Neural crest cell (in vitro differentiated cells): ENCODE measurements at regions not wholly inside any gene's neighbourhood (a gene's known extent, or its start where the extent isn't known, plus 50 kb on each side); places are given as distances from the start of the nearest gene placed in this dataset.

Source experiments
- DNase-seq: peaks from one replicate; pipeline ENCODE4 v3.0.0; 2021; ENCODE audit warnings: low read depth, mixed read lengths, low spot score
- H3K27ac Mint-ChIP-seq: one replicate; pipeline ENCODE4 v1.8.0; 2021; ENCODE audit warnings: mild to moderate bottlenecking, mixed read lengths; ENCODE audit not compliant: unreplicated experiment
- H3K27me3 Mint-ChIP-seq: 2 replicates; pipeline ENCODE4 v1.8.0; 2021; ENCODE audit warnings: low read depth, mild to moderate bottlenecking, mixed read lengths
- H3K36me3 Mint-ChIP-seq: 2 replicates; pipeline ENCODE4 v1.8.0; 2021; ENCODE audit warnings: low read depth, mild to moderate bottlenecking, mixed read lengths
- H3K4me1 Mint-ChIP-seq: 2 replicates; pipeline ENCODE4 v1.8.0; 2021; ENCODE audit warnings: mixed read lengths
- H3K4me3 Mint-ChIP-seq: one replicate; pipeline ENCODE4 v1.8.0; 2021; ENCODE audit warnings: mild to moderate bottlenecking, mixed read lengths
- H3K9me3 Mint-ChIP-seq: 2 replicates; pipeline ENCODE4 v1.8.0; 2021; ENCODE audit warnings: mixed read lengths
- TF ChIP-seq, protein P1 (sequence below): fragments of 200-600 bp; sonication (generic); conservative IDR thresholded peaks from 2 replicates; pipeline ENCODE4 v1.5.0; 2021; ENCODE audit warnings: antibody characterized with exemption, mild to moderate bottlenecking

DNA sequence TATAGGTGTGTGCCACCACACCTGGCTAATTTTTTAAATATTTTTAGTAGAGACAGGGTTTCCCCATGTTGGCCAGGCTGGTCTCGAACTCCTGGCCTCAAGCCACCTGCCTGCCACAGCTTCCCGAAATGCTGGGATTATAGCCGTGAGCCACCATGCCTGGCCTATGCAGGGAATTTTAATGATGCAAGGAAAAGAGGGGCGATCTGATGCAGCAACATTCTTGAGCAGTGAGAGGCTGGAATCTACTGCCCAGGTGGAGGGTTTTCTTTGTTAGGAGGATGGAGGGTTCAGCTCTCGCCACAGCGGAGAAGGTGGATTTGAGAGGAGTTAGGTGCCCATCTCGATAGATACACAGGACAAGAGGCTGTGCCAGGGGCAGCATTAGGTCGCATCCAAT, 332.3 kb downstream of the GATA3 start:
- H3K27ac Mint-ChIP-seq = no peak overlapping the region
- TF ChIP-seq, protein P1, sequence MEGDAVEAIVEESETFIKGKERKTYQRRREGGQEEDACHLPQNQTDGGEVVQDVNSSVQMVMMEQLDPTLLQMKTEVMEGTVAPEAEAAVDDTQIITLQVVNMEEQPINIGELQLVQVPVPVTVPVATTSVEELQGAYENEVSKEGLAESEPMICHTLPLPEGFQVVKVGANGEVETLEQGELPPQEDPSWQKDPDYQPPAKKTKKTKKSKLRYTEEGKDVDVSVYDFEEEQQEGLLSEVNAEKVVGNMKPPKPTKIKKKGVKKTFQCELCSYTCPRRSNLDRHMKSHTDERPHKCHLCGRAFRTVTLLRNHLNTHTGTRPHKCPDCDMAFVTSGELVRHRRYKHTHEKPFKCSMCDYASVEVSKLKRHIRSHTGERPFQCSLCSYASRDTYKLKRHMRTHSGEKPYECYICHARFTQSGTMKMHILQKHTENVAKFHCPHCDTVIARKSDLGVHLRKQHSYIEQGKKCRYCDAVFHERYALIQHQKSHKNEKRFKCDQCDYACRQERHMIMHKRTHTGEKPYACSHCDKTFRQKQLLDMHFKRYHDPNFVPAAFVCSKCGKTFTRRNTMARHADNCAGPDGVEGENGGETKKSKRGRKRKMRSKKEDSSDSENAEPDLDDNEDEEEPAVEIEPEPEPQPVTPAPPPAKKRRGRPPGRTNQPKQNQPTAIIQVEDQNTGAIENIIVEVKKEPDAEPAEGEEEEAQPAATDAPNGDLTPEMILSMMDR = no peak
- peaks cover 5% of the 10 kb centered on the region for H3K9me3 Mint-ChIP-seq
- no peaks in the 10 kb centered on the region for H3K4me1 Mint-ChIP-seq
- DNase-seq = no peak
- H3K27me3 Mint-ChIP-seq = peaks cover 25% of the 10 kb centered on the region
- no peak overlapping the region for H3K4me3 Mint-ChIP-seq
- no peaks in the 10 kb centered on the region for H3K36me3 Mint-ChIP-seq

DNA sequence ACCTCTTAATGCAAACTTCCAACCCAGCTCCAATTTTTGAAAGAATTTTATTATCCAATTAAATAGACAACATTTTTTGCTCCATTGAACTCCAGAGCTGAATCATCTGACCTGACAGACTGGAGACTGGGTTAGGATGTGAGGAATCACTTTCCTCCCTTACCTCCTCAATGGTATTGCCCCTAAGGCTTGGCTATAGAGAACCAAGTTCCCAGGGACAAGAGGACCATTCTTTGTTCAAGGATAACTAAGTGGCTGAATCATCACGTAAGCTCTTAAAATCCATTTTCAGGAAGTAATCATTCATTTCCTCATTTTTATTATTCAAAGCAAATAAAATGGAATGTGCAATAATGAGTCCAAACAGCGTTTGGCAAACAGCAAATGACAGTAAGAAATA, 335.1 kb downstream of the GATA3 start:
- no peak overlapping the region for H3K27ac Mint-ChIP-seq
- no peak for DNase-seq
- H3K9me3 Mint-ChIP-seq = peaks cover 7% of the 10 kb centered on the region
- TF ChIP-seq, protein P1 = no peak
- H3K27me3 Mint-ChIP-seq = peaks cover 9% of the 10 kb centered on the region
- H3K36me3 Mint-ChIP-seq = no peaks in the 10 kb centered on the region
- no peaks in the 10 kb centered on the region for H3K4me1 Mint-ChIP-seq
- H3K4me3 Mint-ChIP-seq = no peak overlapping the region

DNA sequence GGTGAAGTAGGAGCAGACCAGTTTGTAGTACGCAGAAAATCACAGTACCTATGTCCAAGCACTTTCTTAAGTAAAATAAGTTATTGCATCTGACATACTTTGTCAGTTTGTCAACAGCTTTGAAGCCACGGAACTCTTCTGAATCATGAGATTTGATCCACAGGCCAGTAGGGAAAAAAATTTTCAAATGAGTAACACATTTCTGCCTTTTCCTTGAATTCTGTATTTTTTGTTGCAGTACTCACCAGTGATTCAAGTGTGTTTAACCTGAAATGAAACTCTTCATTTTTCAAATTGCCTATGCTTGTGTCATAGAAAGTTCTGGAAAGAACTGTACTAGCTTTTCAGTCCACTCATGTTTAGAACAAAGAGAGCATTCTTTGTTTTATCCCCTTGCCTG, 337.7 kb downstream of the GATA3 start:
- TF ChIP-seq, protein P1 = no peak
- Mint-ChIP-seq H3K4me1 (no peaks in the 10 kb centered on the region), H3K36me3 (no peaks in the 10 kb centered on the region), H3K4me3 (no peak overlapping the region), H3K27ac (no peak overlapping the region), H3K27me3 (peaks cover 11% of the 10 kb centered on the region), H3K9me3 (peaks cover 7% of the 10 kb centered on the region)
- no peak for DNase-seq

DNA sequence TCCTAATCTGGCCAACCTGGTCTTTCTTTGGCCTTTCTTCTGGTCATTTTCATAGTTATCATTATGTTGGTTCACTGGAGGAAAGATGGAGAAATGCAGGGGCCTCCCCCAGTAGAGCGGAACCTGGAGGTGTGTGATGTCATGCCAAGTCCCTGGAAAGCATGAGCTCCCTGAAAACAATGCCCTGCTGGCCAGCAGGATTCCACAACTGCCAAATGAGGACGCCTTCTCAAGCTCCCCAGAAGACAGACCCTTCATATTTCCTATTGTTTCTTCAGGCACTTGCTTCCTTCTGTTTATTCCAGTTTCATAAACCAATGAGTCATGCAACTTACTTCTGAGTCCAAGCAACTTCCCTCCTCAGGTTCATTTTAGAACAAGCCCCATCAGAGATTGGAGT, 339.0 kb downstream of the GATA3 start:
- Mint-ChIP-seq H3K27me3 (peaks cover 11% of the 10 kb centered on the region), H3K27ac (no peak overlapping the region), H3K9me3 (peaks cover 2% of the 10 kb centered on the region), H3K36me3 (no peaks in the 10 kb centered on the region), H3K4me3 (no peak overlapping the region), H3K4me1 (no peaks in the 10 kb centered on the region)
- no peak for DNase-seq
- TF ChIP-seq, protein P1 = no peak

DNA sequence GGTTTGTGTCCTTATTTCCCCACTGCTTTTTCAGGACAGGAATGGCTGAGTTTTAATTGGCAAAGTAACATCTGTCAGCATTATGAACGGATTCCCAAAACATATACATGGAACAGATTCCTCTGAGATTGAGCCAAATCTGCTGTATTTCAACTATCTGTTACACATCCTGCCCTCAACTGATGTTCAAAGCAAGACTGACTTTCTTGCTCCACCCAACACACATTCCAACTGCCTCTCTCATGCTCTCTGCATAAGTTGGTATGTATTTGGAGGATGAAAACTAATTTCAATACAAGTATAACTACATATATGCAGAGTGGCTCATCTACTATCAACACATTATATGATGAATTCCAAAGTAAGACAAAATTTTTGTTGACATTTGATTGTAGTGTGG, 342.2 kb downstream of the GATA3 start:
- no peak for DNase-seq
- no peaks in the 10 kb centered on the region for H3K4me1 Mint-ChIP-seq
- peaks cover 13% of the 10 kb centered on the region for H3K27me3 Mint-ChIP-seq
- H3K9me3 Mint-ChIP-seq = peaks cover 2% of the 10 kb centered on the region
- TF ChIP-seq, protein P1 = no peak
- no peak overlapping the region for H3K27ac Mint-ChIP-seq
- no peak overlapping the region for H3K4me3 Mint-ChIP-seq
- no peaks in the 10 kb centered on the region for H3K36me3 Mint-ChIP-seq

DNA sequence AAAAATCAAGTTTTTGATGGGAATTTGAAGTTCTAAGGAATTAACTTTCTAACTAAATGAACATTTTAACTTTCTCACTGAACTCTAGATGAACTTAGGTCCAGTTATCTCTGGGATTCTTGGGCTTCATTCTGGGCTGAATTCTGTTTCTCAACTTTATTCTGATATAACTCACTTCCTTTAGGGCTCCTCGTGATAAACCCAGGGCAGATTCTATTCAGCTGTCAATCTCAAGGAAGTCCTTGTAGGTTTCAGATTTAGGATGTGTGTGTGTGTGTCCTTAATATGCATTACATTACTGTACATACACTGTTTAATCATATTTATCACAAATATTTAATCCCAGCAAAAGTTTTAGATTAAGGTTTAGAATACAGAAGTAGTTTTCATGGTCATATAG, 344.3 kb downstream of the GATA3 start:
- Mint-ChIP-seq H3K36me3 (no peaks in the 10 kb centered on the region), H3K27me3 (peaks cover 13% of the 10 kb centered on the region), H3K27ac (no peak overlapping the region), H3K4me3 (no peak overlapping the region), H3K4me1 (no peaks in the 10 kb centered on the region), H3K9me3 (no peaks in the 10 kb centered on the region)
- TF ChIP-seq, protein P1 = no peak
- no peak for DNase-seq
